Upper lobe of left lung (tissue), 4 donors: ENCODE measurements at regions not wholly inside any gene's neighbourhood (a gene's known extent, or its start where the extent isn't known, plus 50 kb on each side); places are given as distances from the start of the nearest gene placed in this dataset.

Experiments used
- POLR2A ChIP-seq, 4 donors: fragments of 450-650 bp; IDR thresholded peaks; one replicate each; pipeline ENCODE4 v1.5.1; 2016 to 2017; ENCODE audit warnings: antibody characterized with exemption in 4 of 4, mild to moderate bottlenecking in 2 of 4
- POLR2AphosphoS5 ChIP-seq, 2 donors: sonication (generic); formaldehyde crosslinking; IDR thresholded peaks; one replicate each; pipeline ENCODE4 v1.5.1; 2017; ENCODE audit warnings: antibody characterized with exemption in 2 of 2
- TF ChIP-seq, protein P1 (sequence below), 6 experiments: fragments of 450-650 bp in 4 of 6; fragments of 200-600 bp in 2 of 6; sonication (generic) in 2 of 6; IDR thresholded peaks; one replicate each; pipeline ENCODE4 v1.5.1; 2016 to 2019; ENCODE audit warnings: antibody characterized with exemption in 6 of 6

DNA sequence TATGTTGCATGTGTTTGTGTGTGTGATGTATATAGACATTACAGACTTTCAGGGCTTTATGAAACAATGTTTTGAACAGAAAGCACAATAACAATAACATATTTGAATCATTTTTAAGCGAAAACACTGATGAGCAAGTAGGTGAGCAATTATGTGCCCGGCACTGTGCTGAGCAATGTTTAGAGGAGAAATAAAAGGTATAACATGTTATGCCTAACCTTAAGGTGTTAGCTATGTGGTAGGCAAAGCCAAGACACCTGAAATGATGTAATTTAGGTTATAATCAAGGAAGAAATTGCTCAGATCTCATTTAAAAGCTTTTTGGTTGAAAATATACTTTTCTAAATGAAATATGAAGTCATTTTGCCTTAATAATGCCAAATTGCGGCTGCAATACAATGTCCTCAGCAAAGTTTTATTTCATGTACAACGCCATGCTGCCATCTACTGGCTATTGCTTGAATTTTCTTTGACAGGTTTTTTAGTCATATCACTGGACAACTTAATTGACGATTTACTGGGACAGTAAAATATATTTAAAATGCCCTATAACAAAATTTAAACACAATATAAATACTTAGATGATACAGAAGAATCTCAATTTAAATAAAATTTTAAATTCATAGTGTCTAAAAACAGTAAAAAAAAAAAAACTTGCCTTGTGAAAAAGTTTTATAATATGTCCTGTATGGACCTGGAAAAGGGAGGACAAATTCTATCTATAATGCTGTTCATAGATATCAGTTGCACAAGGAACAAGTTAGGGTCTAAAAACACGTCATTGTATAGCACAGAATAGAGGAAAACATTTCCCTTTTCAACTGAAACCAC is 131.1 kb upstream of the CDK1 start:
- TF ChIP-seq POLR2AphosphoS5 (IDR thresholded peaks at IDR 0.05) = no peak
- TF ChIP-seq, protein P1, sequence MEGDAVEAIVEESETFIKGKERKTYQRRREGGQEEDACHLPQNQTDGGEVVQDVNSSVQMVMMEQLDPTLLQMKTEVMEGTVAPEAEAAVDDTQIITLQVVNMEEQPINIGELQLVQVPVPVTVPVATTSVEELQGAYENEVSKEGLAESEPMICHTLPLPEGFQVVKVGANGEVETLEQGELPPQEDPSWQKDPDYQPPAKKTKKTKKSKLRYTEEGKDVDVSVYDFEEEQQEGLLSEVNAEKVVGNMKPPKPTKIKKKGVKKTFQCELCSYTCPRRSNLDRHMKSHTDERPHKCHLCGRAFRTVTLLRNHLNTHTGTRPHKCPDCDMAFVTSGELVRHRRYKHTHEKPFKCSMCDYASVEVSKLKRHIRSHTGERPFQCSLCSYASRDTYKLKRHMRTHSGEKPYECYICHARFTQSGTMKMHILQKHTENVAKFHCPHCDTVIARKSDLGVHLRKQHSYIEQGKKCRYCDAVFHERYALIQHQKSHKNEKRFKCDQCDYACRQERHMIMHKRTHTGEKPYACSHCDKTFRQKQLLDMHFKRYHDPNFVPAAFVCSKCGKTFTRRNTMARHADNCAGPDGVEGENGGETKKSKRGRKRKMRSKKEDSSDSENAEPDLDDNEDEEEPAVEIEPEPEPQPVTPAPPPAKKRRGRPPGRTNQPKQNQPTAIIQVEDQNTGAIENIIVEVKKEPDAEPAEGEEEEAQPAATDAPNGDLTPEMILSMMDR (IDR thresholded peaks at IDR 0.05) = peak; percentile 55 to 75 (median 68)
- no peak for TF ChIP-seq POLR2A (IDR thresholded peaks at IDR 0.05)
